CD14-positive monocyte (primary cell): ENCODE measurements at regions not wholly inside any gene's neighbourhood (a gene's known extent, or its start where the extent isn't known, plus 50 kb on each side); places are given as distances from the start of the nearest gene placed in this dataset.

Source experiments
- DNase-seq, 3 donors: peaks; one replicate each; pipeline ENCODE4 v3.0.0-alpha.2; 2011 to 2022
- H2AFZ ChIP-seq: 2 replicates; pipeline ENCODE4 v1.6.0; 2012; ENCODE audit warnings: mild to moderate bottlenecking, low read depth, low read length, inconsistent platforms; ENCODE audit not compliant: insufficient read depth, poor library complexity, severe bottlenecking
- H3K27ac ChIP-seq, 2 donors: 1 replicate in 1 of 2; 2 replicates in 1 of 2; pipeline ENCODE4 v1.5.1; 2012 to 2013; ENCODE audit warnings: low read length in 2 of 2, control low read depth in 1 of 2, inconsistent platforms in 1 of 2, low read depth in 1 of 2, mild to moderate bottlenecking in 1 of 2
- H3K27me3 ChIP-seq, 2 donors: one replicate each; pipeline versions ENCODE4 v1.6.0 to v1.6.1; 2011 to 2013; ENCODE audit warnings: low read length in 2 of 2; ENCODE audit not compliant: control insufficient read depth in 2 of 2, insufficient read depth in 2 of 2
- H3K36me3 ChIP-seq, 2 donors: replicated peaks in 1 of 2; 1 replicate in 1 of 2; 2 replicates in 1 of 2; pipeline versions ENCODE4 v1.5.1 to v1.6.1; 2012 to 2013; ENCODE audit warnings: low read length in 2 of 2, control low read depth in 1 of 2, inconsistent platforms in 1 of 2, mild to moderate bottlenecking in 1 of 2; ENCODE audit not compliant: insufficient read depth in 2 of 2, control insufficient read depth in 1 of 2
- H3K4me1 ChIP-seq, 2 donors: 1 replicate in 1 of 2; 2 replicates in 1 of 2; pipeline versions ENCODE4 v1.5.1 to v1.6.1; 2012 to 2013; ENCODE audit warnings: low read length in 2 of 2, control low read depth in 1 of 2, inconsistent platforms in 1 of 2, mild to moderate bottlenecking in 1 of 2, moderate library complexity in 1 of 2; ENCODE audit not compliant: insufficient read depth in 2 of 2, control insufficient read depth in 1 of 2
- H3K4me2 ChIP-seq: replicated peaks from 2 replicates; pipeline ENCODE3; 2012; ENCODE audit warnings: low read length, moderate library complexity, mild to moderate bottlenecking; ENCODE audit not compliant: poor library complexity, severe bottlenecking; ENCODE audit errors: extremely low read depth
- H3K4me3 ChIP-seq, 3 experiments: fragments of 200-600 bp in 1 of 3; sonication (generic) in 1 of 3; replicated peaks in 1 of 3; 1 replicate in 2 of 3; 2 replicates in 1 of 3; pipeline ENCODE4 v1.5.1; 2011 to 2013; ENCODE audit warnings: low read length in 3 of 3, mild to moderate bottlenecking in 3 of 3, control low read depth in 2 of 3, low read depth in 2 of 3, inconsistent platforms in 1 of 3, moderate library complexity in 1 of 3
- H3K79me2 ChIP-seq: 2 replicates; pipeline ENCODE4 v1.6.0; 2012; ENCODE audit warnings: mild to moderate bottlenecking, control low read depth, inconsistent platforms, low read length, moderate library complexity; ENCODE audit not compliant: insufficient read depth
- H3K9ac ChIP-seq: 2 replicates; pipeline ENCODE4 v1.6.0; 2017; ENCODE audit warnings: low read length, mild to moderate bottlenecking; ENCODE audit not compliant: insufficient read depth, poor library complexity, severe bottlenecking
- H3K9me3 ChIP-seq, 2 donors: replicated peaks in 1 of 2; 1 replicate in 1 of 2; 2 replicates in 1 of 2; pipeline versions ENCODE4 v1.5.1 to v1.6.1; 2012 to 2013; ENCODE audit warnings: low read length in 2 of 2, control low read depth in 1 of 2; ENCODE audit not compliant: control insufficient read depth in 1 of 2, insufficient read depth in 1 of 2
- H4K20me1 ChIP-seq: 2 replicates; pipeline ENCODE4 v1.6.0; 2012; ENCODE audit warnings: mild to moderate bottlenecking, low read length, control low read depth, moderate library complexity; ENCODE audit not compliant: insufficient read depth
- H3K27ac Mint-ChIP-seq, 7 donors: one replicate each; pipeline ENCODE4 v1.8.0; 2020; ENCODE audit warnings: mild to moderate bottlenecking in 7 of 7, mixed read lengths in 7 of 7, moderate library complexity in 6 of 7, inconsistent platforms in 2 of 7
- H3K27me3 Mint-ChIP-seq, 3 donors: one replicate each; pipeline ENCODE4 v1.8.0; 2021 to 2022; ENCODE audit warnings: low read depth in 3 of 3, mild to moderate bottlenecking in 3 of 3, mixed read lengths in 3 of 3, moderate library complexity in 3 of 3, inconsistent platforms in 1 of 3
- H3K36me3 Mint-ChIP-seq, 2 donors: one replicate each; pipeline ENCODE4 v1.8.0; 2020; ENCODE audit warnings: mixed read lengths in 2 of 2, inconsistent platforms in 1 of 2, mild to moderate bottlenecking in 1 of 2
- H3K4me1 Mint-ChIP-seq: one replicate; pipeline ENCODE4 v1.8.0; 2020; ENCODE audit warnings: mild to moderate bottlenecking, mixed read lengths
- H3K4me3 Mint-ChIP-seq, 2 donors: one replicate each; pipeline ENCODE4 v1.8.0; 2020; ENCODE audit warnings: mild to moderate bottlenecking in 2 of 2, mixed read lengths in 2 of 2, moderate library complexity in 1 of 2
- H3K9me3 Mint-ChIP-seq, 7 donors: one replicate each; pipeline ENCODE4 v1.8.0; 2020 to 2022; ENCODE audit warnings: mixed read lengths in 7 of 7, mild to moderate bottlenecking in 6 of 7, moderate library complexity in 6 of 7, inconsistent platforms in 2 of 7
- WGBS: methylation state at CpG from one replicate; pipeline ENCODE4 v1.1.5; 2013; ENCODE audit warnings: missing lambda C conversion rate; ENCODE audit not compliant: insufficient coverage; 5-methylcytosine and 5-hydroxymethylcytosine counted together
- intact Hi-C, 2 donors: fragments of 100-400 bp; cut with micrococcal nuclease; formaldehyde crosslinking; loops; one replicate each; pipeline versions ENCODE4 v1.15.0 to v1.15.1; 2023
- TF ChIP-seq, protein P1 (sequence below): fragments of 200-600 bp; IDR thresholded peaks from one replicate; pipeline ENCODE4 v1.8.0; 2022; ENCODE audit warnings: antibody characterized with exemption, mild to moderate bottlenecking

DNA sequence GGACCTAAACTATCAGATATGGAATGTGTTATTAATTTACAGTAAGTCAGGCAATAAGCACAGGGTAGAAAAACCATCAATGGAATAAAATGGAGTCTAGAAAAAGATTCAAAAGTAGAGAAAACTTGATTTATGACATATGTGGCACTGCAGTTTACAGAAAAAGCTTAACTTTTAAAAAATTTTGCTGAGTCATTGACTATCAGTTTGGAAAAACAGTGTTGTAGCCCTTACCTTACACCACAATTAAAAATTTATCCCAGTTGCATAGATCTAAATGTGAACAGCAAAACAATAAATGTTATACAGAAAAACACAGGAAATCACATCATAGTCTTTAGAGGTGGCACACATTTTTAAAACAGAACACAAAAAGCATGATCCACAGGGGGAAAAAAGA lies 108.5 kb downstream of the USP22 start:
- no peaks in the 10 kb centered on the region for H4K20me1 ChIP-seq
- DNase-seq, result no peak
- no peaks in the 10 kb centered on the region for H3K27me3 ChIP-seq
- peaks cover 1% of the 10 kb centered on the region for H3K4me1 Mint-ChIP-seq
- no peaks in the 10 kb centered on the region for H3K9me3 ChIP-seq
- no peak overlapping the region for H3K27ac ChIP-seq
- H3K36me3 Mint-ChIP-seq, result no peaks in the 10 kb centered on the region
- H3K27me3 Mint-ChIP-seq, result no peaks in the 10 kb centered on the region
- H3K4me2 ChIP-seq, result no peak overlapping the region
- H2AFZ ChIP-seq, result no peak overlapping the region
- H3K4me3 Mint-ChIP-seq, result no peak overlapping the region
- TF ChIP-seq, protein P1, sequence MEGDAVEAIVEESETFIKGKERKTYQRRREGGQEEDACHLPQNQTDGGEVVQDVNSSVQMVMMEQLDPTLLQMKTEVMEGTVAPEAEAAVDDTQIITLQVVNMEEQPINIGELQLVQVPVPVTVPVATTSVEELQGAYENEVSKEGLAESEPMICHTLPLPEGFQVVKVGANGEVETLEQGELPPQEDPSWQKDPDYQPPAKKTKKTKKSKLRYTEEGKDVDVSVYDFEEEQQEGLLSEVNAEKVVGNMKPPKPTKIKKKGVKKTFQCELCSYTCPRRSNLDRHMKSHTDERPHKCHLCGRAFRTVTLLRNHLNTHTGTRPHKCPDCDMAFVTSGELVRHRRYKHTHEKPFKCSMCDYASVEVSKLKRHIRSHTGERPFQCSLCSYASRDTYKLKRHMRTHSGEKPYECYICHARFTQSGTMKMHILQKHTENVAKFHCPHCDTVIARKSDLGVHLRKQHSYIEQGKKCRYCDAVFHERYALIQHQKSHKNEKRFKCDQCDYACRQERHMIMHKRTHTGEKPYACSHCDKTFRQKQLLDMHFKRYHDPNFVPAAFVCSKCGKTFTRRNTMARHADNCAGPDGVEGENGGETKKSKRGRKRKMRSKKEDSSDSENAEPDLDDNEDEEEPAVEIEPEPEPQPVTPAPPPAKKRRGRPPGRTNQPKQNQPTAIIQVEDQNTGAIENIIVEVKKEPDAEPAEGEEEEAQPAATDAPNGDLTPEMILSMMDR, result no peak
- H3K36me3 ChIP-seq, result no peaks in the 10 kb centered on the region
- H3K9me3 Mint-ChIP-seq, result no peaks in the 10 kb centered on the region
- no peaks in the 10 kb centered on the region for H3K79me2 ChIP-seq
- H3K4me1 ChIP-seq, result no peaks in the 10 kb centered on the region
- no peak overlapping the region for H3K4me3 ChIP-seq
- H3K27ac Mint-ChIP-seq, result no peak overlapping the region
- no peak overlapping the region for H3K9ac ChIP-seq
- intact Hi-C loops, result no loop called here

DNA sequence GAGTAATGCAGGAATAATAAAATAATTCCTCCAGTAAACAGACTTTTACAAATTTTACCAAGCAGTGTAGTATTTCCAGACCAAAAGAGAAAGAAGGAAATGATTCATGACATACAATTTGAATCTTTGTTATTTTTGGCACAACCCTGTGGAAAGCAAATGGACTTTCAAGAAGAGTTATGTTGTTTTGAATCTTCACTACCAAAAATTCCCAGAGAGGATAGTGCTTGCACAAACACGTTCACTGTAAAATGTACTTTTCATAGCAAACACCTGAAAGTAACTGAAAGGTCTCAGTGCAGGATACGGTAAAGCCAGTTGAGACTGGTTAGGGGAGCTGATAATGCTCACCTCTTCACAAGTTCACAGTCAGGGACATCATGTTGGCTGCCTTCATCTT lies 107.1 kb downstream of the USP22 start:
- intact Hi-C loops, result no loop called here
- Histone ChIP-seq H3K9me3 (no peaks in the 10 kb centered on the region), H3K36me3 (no peaks in the 10 kb centered on the region), H2AFZ (no peak overlapping the region), H3K4me3 (no peak overlapping the region), H3K27ac (no peak overlapping the region), H3K79me2 (no peaks in the 10 kb centered on the region), H3K27me3 (no peaks in the 10 kb centered on the region), H3K4me2 (no peak overlapping the region), H4K20me1 (no peaks in the 10 kb centered on the region), H3K4me1 (no peaks in the 10 kb centered on the region), H3K9ac (no peak overlapping the region)
- Mint-ChIP-seq H3K4me1 (peaks cover 1% of the 10 kb centered on the region), H3K4me3 (no peak overlapping the region), H3K9me3 (no peaks in the 10 kb centered on the region), H3K27me3 (peaks cover 0 to 3% (median 0%) of the 10 kb centered on the region in 3 donors), H3K36me3 (no peaks in the 10 kb centered on the region), H3K27ac (no peak overlapping the region)
- TF ChIP-seq, protein P1, result no peak
- no CpG with 5 or more reads among the region's 2 CpGs for WGBS
- no peak for DNase-seq
